ENCODE measurements at regions not wholly inside any gene's neighbourhood (a gene's known extent, or its start where the extent isn't known, plus 50 kb on each side); places are given as distances from the start of the nearest gene placed in this dataset.

DNA sequence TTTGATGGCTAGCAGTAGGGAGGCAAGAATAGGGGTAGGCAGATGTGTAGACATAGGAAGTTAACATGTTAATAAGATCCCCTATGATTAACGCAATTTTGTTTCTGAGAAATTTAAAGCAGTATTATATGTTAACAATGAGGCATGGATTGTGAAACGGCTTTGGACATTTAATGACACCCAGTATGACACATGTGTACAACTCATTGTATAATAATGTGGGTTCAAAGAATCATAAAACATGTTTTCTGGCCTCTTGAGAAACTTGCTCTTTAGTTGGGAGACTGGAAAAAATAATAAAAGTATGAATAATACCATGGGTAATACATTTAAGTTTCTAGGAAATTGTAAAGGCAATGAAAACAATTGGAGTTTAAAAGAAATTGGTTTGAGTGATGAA lies 332.1 kb upstream of the CDH20 start:
- intact Hi-C loops (cut with DNase I): no loop called here
- no peak for DNase-seq
- no peak for ATAC-seq

DNA sequence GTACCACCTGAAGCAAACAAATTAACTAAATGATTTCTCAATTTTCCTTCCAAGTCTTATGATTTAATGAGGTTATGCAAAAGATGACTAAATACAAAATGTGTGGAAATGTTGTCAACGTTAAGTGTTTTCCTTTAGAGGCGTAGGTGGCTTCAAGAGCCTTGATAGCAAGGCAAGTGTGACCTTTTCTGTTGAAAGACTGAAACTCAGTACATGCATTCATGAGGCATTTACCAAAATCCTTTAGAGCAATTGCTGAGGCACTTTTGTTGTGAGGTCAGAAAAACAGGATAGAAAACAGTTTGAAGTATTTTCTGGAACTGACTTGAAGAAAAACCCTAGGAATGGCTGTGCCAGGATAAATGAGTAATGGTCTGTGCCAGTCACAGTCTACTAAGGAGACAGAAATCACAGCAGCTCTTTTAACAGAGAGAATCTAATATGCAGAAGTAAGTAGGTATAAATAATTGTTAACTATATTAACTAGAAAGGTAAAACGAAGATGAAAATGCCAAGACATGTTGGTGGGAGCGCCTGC lies 326.5 kb upstream of the CDH20 start:
- ATAC-seq: no peak
- no peak for DNase-seq
- intact Hi-C loops (cut with DNase I): no loop called here

DNA sequence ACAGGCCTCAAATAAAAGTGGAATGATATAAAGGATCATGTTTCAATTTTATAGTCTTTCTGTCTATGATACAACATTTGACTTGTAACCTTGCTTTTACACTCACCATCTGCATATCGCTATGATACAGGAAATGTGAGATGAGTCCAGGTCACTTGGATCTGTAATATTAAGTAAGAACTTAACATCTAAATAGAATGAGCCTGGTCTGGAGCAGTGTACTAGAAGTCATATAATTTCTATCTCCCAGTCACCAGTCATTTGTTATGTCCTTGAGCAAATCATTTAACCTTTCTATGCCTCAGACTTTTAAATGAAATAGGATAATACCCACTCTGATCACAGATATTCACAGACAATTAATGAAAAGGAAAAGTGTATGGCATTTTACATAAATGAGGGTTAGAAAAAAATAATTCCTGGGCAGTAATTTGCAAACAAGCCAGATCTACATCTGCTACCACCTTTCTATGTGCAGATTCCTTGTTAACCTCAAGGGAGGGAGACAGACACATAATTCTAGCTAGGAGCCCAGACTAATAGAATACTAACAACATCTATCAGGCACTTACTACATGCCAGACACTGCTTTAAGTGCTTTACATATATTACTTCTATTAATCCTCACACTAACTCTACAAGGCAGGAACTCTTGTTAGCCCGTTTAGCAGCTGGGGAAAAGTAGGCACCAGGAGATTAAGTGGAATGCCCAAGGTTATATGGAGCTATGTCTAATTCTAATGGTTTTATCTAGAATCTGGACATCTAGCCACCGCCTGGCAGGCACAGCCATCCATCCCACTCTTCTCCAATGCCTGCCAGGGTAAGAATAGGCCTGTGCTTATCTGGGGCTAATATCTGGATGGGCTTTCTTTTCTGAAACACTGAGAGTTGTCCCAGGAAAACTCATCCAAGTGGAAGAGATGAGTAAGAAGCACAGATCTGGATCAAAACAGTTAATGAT lies 313.6 kb upstream of the CDH20 start:
- no peak for DNase-seq
- intact Hi-C loops (cut with DNase I): no loop called here
- ATAC-seq: no peak

DNA sequence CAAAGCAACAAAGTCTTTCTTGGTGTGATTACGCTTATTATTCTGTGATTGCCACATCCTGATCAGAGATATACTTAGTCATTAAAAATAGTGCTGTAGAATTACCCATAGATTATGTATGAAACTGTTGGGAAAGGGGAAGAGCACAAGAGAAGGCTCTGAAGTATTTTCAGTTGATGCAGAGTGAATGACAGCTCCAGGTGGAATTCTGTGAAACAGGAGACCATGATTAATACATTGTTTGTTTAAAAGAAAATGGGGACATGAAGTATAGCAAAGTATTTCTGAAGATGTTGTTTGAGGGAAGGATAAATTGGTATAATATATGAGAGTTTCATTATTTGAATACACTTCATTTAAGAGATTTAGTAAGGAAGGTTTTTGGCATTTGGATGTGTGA lies 307.6 kb upstream of the CDH20 start:
- ATAC-seq: no peak
- intact Hi-C loops (cut with DNase I): no loop called here
- no peak for DNase-seq

DNA sequence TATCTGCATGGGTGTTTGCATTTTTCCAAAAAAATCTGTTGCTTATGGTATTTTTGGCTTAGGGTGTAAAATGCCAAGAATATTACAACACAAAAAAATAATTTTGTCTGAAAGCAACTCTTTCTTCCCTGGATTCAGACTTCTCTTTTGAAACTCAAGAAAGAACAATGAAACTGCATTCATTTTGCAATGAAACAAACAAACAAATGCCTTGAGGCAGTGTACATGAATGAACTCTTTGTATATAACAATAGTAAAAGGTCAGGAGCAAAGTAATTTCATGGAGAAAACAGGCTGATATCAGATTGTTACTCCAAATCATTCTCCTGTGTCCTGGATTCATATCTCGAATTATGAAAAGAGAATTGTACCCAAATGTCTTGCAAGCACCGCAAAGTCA lies 301.6 kb upstream of the CDH20 start:
- DNase-seq (no peak), ATAC-seq (no peak)
- intact Hi-C loops (cut with DNase I): no loop called here

DNA sequence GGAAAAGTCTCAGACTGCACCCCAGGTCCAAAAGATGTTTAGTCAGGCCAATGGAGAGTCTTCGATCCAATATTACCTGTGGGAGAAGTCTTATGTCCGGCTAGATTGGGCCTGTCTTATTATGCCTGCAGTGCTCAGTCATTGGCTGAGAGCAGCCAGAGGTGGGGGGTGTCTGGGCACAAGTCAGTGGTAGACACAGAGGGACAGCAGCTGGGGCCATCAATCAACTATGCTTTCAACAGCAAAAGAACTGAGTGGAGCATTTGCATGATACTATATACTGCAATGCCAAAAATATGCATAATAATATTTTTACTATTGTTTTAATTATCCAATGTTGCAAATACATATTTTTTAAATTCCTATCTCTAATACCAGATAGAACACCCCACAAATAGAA lies 298.6 kb upstream of the CDH20 start:
- ATAC-seq: no peak
- no peak for DNase-seq
- intact Hi-C loops (cut with DNase I): no loop called here

DNA sequence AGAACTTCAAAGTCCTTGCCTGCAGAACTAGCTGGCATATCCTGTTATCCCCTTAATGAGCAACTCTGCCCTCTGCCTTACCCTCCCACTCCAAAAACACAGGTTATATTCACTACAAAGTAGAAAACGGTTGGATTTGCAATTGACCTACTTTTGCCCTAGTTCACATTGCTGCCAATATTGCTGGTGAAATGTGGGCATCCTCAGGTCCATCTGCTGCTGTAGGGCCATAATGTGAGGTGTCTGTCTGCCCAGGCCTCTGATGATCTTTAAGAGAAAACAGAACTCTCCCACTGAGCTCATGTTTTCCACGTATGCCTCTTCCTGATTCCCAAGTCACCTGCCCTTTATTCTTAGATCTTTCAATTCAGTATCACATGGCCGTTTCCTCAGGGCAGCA lies 294.0 kb upstream of the CDH20 start:
- intact Hi-C loops (cut with DNase I): no loop called here
- DNase-seq: no peak
- ATAC-seq: no peak

DNA sequence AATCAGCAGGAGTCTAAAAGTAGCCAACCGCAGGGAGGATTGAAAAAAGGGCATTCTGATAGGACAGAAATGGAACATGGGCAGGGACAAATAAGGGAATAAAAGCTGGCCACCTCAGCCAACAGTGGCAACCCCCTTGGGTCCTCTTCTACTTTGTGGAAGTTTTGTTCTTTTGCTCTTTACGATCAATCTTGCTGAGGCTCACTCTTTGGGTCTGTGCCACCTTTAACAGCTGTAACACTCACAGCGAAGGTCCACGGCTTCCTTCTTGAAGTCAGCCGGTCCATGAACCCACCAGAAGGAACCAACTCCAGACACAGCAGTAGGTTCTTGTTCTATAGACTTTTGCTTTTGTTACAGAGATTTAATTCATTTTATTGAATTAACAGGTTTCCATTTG lies 285.4 kb upstream of the CDH20 start:
- intact Hi-C loops (cut with DNase I): no loop called here
- DNase-seq (no peak), ATAC-seq (peak in 1 of 2 donors; percentile 32)

DNA sequence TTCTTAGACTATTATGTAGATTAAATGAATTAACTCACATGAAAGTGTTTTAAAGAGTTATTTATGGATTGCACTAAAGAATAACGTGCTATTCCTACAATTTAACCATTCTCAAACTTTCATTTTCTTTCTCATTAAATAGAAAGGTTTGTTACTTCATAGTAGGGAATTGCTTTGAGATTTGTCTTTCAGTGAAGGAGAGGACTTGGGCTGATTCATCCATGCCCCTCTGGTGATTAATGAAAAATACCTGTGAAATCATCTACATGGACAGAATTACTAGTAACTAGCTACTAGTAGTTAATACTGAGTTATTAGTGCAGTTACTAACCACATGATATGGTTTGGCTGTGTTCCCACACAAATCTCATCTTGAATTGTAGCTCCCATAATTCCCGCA lies 275.8 kb upstream of the CDH20 start:
- DNase-seq: no peak
- no peak for ATAC-seq
- intact Hi-C loops (cut with DNase I): no loop called here

DNA sequence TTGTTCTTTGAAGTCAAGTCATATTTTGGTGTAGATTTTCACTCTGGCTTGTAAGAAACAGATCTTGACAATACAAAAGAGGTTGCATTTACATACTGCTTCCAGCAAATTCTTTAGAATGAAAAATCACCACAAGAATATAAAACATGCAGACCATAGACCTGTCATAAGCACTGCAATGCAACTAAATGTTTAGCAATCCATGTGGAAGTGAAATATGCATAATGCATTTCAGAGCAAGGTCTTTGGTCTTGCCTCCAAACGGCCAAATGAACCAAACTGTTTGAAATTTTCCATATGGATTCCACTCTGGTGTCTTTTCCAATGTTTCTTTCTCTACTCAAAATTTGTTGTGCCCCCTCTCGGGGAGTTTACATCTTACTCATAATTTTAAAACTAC lies 271.0 kb upstream of the CDH20 start:
- intact Hi-C loops (cut with DNase I): no loop called here
- ATAC-seq: no peak
- no peak for DNase-seq

DNA sequence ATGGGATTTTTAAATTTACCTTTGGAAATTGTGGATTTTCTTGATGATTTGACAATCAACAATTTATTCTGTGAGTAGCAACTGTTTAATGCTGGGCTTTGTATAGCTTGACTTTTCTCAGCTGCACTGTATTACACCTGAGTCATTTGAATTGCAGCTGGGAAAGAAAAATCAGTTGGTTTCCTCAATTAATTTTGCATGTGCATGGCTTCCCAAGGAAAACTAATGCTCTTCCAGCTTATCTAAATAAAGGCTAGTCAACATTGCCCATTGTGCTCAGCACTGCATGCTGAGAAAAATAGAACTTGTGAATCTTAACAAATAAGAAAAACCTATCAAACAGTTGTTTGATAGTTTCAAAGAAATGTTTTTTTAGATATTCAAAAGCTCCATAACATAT lies 268.3 kb upstream of the CDH20 start:
- intact Hi-C loops (cut with DNase I): no loop called here
- DNase-seq: no peak
- ATAC-seq: no peak

DNA sequence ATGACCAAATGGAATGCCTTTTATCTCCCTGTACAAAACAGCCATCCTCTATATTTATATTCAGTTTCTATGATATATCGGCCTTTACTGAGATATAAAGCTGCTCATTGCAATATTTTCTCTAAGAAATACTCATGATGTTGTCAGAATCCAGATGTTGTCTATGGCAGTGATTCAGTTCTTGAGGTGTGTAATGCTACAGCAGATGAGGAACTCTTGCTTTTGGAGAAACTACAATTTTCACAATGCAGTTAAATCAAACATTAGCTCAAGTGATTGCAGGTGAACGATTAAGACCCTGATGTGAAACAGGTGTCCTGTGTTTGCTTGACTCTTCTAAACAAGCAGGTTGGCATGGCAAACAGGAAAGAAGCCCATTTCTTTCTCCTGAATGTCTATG lies 256.2 kb upstream of the CDH20 start:
- intact Hi-C loops (cut with DNase I): no loop called here
- DNase-seq (no peak), ATAC-seq (no peak)

DNA sequence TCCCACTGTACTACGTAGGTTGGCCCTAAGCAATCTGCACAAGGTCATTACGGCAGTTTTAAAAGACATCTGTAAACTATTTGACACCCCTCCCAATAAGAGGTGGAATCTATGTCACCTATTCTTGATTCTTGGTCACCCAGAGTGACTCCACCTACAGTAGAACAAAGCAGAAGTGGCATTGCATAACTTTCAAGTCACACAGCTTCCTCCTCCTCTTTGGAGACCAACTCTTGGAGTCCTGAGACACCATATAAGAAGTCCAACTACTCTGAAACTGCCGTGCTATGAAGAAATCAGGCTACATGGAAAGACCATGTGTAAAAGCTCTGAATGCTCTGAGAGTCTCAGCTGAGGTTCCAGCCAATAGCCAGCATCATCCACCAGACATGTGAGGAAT lies 253.5 kb upstream of the CDH20 start:
- DNase-seq (no peak), ATAC-seq (no peak)
- intact Hi-C loops (cut with DNase I): loop anchor here in 1 of 2 donors (10.0 kb wide), 1 partner anchor 395 kb away; no protein-coding TSS in a partner anchor

DNA sequence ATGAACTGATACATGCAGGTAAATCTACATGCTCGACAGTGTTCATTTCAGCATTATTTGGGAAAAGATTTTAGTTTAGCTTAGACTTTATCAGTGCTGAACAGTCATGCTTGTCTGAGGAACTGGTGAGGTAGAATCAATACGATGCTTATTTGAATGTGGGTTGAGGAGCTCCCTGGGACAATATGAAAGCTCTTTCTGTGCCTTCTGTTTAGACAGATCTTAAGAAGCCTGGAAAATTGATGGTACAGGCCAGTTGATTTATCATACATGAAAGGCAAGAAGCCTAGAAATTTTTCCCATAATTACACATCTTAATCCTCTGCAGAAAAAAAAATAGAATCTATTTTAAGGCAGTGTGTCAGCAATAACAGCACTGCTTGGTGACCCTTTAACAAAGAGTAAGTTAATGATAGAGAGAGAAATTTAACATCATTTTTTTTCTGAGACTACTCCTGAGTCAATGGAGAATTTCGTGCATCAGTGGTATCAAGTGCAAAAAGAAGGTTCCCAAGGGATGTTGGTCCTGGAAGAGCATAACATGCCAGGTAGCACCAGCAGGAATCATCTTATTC lies 252.2 kb upstream of the CDH20 start:
- intact Hi-C loops (cut with DNase I): loop anchor here in 1 of 2 donors (10.0 kb wide), 1 partner anchor 396 kb away; no protein-coding TSS in a partner anchor
- DNase-seq: no peak
- ATAC-seq: no peak

DNA sequence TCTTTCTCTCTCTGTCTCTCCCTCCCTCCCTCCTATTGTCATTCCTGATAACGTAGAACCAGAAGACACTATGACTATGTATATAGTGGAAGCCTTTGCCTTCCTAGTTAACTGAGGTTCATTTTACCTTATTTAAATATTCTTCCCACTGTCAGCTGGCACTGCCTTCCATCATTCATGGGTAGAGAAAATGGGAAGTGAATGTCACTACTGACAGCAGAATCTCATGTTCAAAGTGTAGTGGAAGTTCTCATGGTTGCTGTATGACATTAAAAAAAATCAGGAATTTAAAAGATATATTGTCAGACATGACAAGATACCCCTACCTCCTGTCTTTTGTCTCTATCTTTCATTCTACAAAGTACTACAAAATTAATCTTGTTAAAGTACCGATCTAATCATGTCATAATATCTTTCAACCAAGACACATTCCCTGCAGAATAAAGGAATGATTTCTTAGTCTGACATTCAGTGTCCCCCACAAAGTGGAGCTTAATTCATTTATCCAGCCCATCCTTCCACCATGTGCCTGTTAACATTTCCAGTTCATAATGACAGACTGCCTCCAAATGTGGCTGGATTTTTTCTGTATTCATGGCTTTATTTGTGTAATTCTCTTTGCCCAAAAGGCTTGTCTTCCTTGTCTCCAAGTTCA lies 250.1 kb upstream of the CDH20 start:
- DNase-seq: no peak
- no peak for ATAC-seq
- intact Hi-C loops (cut with DNase I): loop anchor here in 1 of 2 donors (10.0 kb wide), 1 partner anchor 398 kb away; no protein-coding TSS in a partner anchor

DNA sequence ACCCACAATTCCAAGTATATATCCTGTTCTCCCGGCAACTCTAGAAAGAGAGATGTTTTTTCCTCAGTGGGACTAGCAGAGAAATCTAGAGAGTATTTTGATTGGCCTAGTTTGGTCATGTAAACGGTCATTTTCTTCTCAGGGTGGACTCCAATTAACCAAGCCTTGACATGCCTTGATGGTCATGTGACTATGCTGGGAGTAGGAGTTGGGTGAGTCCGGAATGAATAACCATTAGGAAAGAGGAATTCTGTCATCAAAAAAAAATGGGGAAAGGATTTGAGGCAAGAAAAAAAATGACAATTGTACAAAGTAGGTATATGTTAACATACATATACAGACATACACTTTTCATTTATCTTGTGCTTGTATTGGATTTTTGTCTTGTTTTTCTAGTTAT lies 248.2 kb upstream of the CDH20 start:
- intact Hi-C loops (cut with DNase I): loop anchor here in 1 of 2 donors (5.0 to 10.0 kb wide), 2 partner anchors 400 to 417 kb away; no protein-coding TSS in a partner anchor
- ATAC-seq (no peak), DNase-seq (no peak)

DNA sequence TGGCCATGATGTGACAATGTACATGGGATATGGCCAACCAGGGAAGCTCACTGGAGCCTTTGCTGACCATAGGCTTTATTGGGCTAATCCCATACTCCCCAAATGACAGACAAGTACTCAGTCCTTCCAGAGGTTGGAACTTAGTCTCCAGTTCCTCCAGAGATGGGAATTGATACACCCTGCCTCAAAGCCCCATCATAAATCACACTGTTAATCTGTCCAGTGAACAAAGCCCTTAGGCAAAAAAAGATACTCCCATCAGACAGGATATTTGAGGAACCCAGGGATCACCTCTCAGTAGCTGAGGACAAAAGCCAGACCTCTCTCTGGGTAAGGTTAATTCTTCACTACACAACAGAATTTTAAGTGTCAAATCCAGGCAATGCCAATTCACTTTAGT lies 247.5 kb upstream of the CDH20 start:
- DNase-seq: no peak
- no peak for ATAC-seq
- intact Hi-C loops (cut with DNase I): loop anchor here in 1 of 2 donors (5.0 to 10.0 kb wide), 2 partner anchors 401 to 417 kb away; no protein-coding TSS in a partner anchor

DNA sequence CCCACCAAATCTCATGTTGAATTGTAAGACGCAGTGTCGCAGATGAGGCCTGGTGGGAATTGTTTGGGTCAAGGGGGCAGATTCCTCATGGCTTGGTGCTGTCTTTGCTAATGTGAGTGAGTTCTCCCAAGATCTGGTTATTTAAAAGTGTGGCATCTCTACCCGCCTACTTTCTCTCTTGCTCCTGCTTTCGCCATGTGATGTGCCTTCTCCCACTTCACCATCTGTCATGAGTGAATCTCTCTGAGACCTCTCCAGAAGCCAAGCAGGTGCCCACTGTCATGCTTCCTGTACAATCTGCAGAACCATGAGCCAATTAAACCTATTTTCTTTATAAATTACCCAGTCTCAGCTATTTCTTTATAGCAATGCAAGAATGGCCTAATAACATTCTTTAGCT lies 246.6 kb upstream of the CDH20 start:
- no peak for DNase-seq

DNA sequence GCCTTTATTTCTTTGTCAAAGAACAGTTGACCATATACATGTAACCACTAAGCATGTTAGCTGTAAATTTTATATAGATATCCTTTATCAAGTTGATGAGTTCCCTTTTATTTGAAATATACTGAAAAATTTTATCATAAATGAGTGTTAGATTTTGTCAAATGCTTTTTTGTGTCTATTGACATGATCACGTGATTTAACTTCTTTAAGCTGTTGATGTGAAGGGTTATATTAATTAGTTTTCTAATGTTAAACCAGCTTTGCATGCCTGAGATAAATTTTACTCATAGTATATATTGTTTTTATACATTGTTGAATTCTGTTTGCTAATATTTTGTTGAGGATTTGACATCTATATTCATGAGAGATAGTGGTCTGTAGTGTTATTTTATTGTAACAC lies 241.9 kb upstream of the CDH20 start:
- ATAC-seq (no peak), DNase-seq (no peak)
- intact Hi-C loops (cut with DNase I): no loop called here

More for the DNA sequence above, 246.6 kb upstream of the CDH20 start:
- intact Hi-C loops (cut with DNase I): loop anchor here in 1 of 2 donors (5.0 to 10.0 kb wide), 2 partner anchors 402 to 416 kb away; no protein-coding TSS in a partner anchor
- no peak for ATAC-seq

DNA sequence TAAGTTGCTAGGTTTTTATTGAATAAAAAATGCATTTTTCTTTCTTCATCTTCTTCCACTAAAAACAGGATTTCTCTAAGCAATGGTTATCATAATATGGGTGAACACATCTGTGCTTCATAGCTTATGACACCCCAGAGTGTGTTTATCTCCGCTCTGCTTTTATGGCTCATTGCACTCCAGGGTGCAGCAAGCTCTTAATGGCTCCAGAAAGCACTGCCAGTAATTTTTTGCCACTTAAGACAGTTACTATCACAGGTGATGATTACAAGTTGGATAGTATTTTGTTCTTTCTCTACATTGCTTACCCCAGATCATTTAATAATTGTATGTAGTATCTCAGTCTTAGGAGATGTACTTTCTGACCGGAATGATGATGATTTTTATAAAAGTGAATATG lies 239.3 kb upstream of the CDH20 start:
- ATAC-seq (no peak), DNase-seq (no peak)
- intact Hi-C loops (cut with DNase I): no loop called here
